Endothelial cell of umbilical vein (primary cell): ENCODE measurements at regions not wholly inside any gene's neighbourhood (a gene's known extent, or its start where the extent isn't known, plus 50 kb on each side); places are given as distances from the start of the nearest gene placed in this dataset.

Source experiments
- BruUV-seq: library from RNA; stranded (reverse); fragments of 400-500 nt; replicated peaks from 2 replicates; lab custom pipeline; 2021; lab: Mats Ljungman, UMichigan
- CTCF ChIA-PET: fragments of 300-600, 350-600 bp; sonication (Branson Sonifier 250); formaldehyde crosslinking; loops from one replicate; lab custom pipeline; 2021; ENCODE audit warnings: antibody characterized with exemption, inconsistent platforms; lab: Charles Lee
- POLR2A ChIA-PET: fragments of 300-600, 350-600 bp; sonication (Branson Sonifier 250); formaldehyde crosslinking; loops from one replicate; lab custom pipeline; 2021; ENCODE audit warnings: antibody characterized with exemption, inconsistent platforms; lab: Charles Lee
- DNase-seq: peaks from one replicate; pipeline ENCODE4 v3.0.0-alpha.2; 2011; ENCODE audit warnings: low read depth, low spot score
- FAIRE-seq: peaks from 2 replicates; lab custom pipeline; 2011; peaks lifted over from hg19 to GRCh38; lab: Jason Lieb, UNC
- H2AFZ ChIP-seq: 2 replicates; pipeline ENCODE4 v1.6.0; 2012; ENCODE audit warnings: low read depth, low read length, control low read depth, inconsistent platforms
- H3K27ac ChIP-seq: 2 replicates; pipeline ENCODE4 v1.5.1; 2011; ENCODE audit warnings: low read depth, mild to moderate bottlenecking, control low read depth, low read length, moderate library complexity; ENCODE audit not compliant: insufficient read depth
- H3K27me3 ChIP-seq, 2 experiments: 2 replicates each; pipeline versions ENCODE4 v1.6.0 to v1.6.1; 2011; ENCODE audit warnings: low read length in 2 of 2, mixed read lengths in 1 of 2; ENCODE audit not compliant: control insufficient read depth in 2 of 2, insufficient read depth in 2 of 2
- H3K36me3 ChIP-seq, 2 experiments: 2 replicates in 1 of 2; 3 replicates in 1 of 2; pipeline ENCODE4 v1.5.1; 2011; ENCODE audit warnings: low read length in 2 of 2, mild to moderate bottlenecking in 1 of 2, moderate library complexity in 1 of 2; ENCODE audit not compliant: control insufficient read depth in 2 of 2, insufficient read depth in 2 of 2; ENCODE audit errors: extremely low read depth in 1 of 2
- H3K4me1 ChIP-seq: 3 replicates; pipeline ENCODE4 v1.5.1; 2011; ENCODE audit warnings: mild to moderate bottlenecking, low read length; ENCODE audit not compliant: control insufficient read depth, insufficient read depth; ENCODE audit errors: extremely low read depth
- H3K4me2 ChIP-seq: 2 replicates; pipeline ENCODE4 v1.6.1; 2011; ENCODE audit warnings: low read length, control low read depth, mixed read lengths; ENCODE audit not compliant: insufficient read depth
- H3K4me3 ChIP-seq, 3 experiments: fragments of 200-600 bp in 1 of 3; sonication (generic), shearing (Covaris generic) in 1 of 3; replicated peaks in 1 of 3; 2 replicates each; pipeline ENCODE4 v1.5.1; 2011 to 2016; ENCODE audit warnings: control low read depth in 3 of 3, low read length in 3 of 3, mild to moderate bottlenecking in 2 of 3, inconsistent platforms in 1 of 3, low read depth in 1 of 3, moderate library complexity in 1 of 3; ENCODE audit not compliant: insufficient read depth in 1 of 3
- H3K79me2 ChIP-seq: 2 replicates; pipeline ENCODE4 v1.6.0; 2012; ENCODE audit warnings: low read length, inconsistent platforms; ENCODE audit not compliant: control insufficient read depth, insufficient read depth
- H3K9ac ChIP-seq: replicated peaks from 2 replicates; pipeline ENCODE3; 2011; ENCODE audit warnings: low read length, control low read depth; ENCODE audit not compliant: insufficient read depth; ENCODE audit errors: extremely low read depth
- H3K9me1 ChIP-seq: replicated peaks from 3 replicates; pipeline ENCODE4 v1.6.0; 2011; ENCODE audit warnings: mild to moderate bottlenecking, low read length; ENCODE audit not compliant: control insufficient read depth, insufficient read depth; ENCODE audit errors: extremely low read depth
- H3K9me3 ChIP-seq: replicated peaks from 2 replicates; pipeline ENCODE4 v1.5.1; 2012; ENCODE audit warnings: low read length, inconsistent platforms; ENCODE audit not compliant: control insufficient read depth, insufficient read depth
- H4K20me1 ChIP-seq: replicated peaks from 2 replicates; pipeline ENCODE3; 2011; ENCODE audit warnings: mild to moderate bottlenecking, low read length; ENCODE audit not compliant: control insufficient read depth, insufficient read depth; ENCODE audit errors: extremely low read depth
- CTCF ChIP-seq, 2 donors: IDR thresholded peaks; 1 replicate in 1 of 2; 2 replicates in 1 of 2; pipeline ENCODE4 v1.5.1; 2011; ENCODE audit warnings: low read length in 2 of 2, mild to moderate bottlenecking in 2 of 2, moderate library complexity in 2 of 2, control low read depth in 1 of 2, inconsistent platforms in 1 of 2, low read depth in 1 of 2; ENCODE audit not compliant: insufficient read depth in 1 of 2; ENCODE audit errors: extremely low read depth in 1 of 2
- EZH2 ChIP-seq: IDR thresholded peaks from 2 replicates; pipeline ENCODE4 v1.6.1; 2012; ENCODE audit warnings: borderline replicate concordance, low read depth, mild to moderate bottlenecking, moderate library complexity, low read length, inconsistent platforms; ENCODE audit not compliant: severe bottlenecking
- FOS ChIP-seq: IDR thresholded peaks from 2 replicates; pipeline ENCODE4 v1.6.1; 2011; ENCODE audit warnings: mild to moderate bottlenecking, low read length, moderate library complexity, borderline replicate concordance; ENCODE audit not compliant: insufficient read depth
- GATA2 ChIP-seq: IDR thresholded peaks from 2 replicates; pipeline ENCODE4 v1.7.0; 2011; ENCODE audit warnings: low read depth, mild to moderate bottlenecking, moderate library complexity, mixed read lengths, low read length; ENCODE audit not compliant: insufficient read length, insufficient read depth
- JUN ChIP-seq: IDR thresholded peaks from 2 replicates; pipeline ENCODE4 v1.6.1; 2011; ENCODE audit warnings: borderline replicate concordance, low read depth; ENCODE audit not compliant: insufficient read length, insufficient read depth
- MYC ChIP-seq: IDR thresholded peaks from one replicate; pipeline ENCODE4 v1.6.1; 2011; ENCODE audit warnings: mild to moderate bottlenecking, low read depth, low read length
- POLR2A ChIP-seq: IDR thresholded peaks from 2 replicates; pipeline ENCODE4 v1.6.1; 2012; ENCODE audit warnings: low read depth, mild to moderate bottlenecking, control low read depth, low read length
- POLR2AphosphoS5 ChIP-seq: IDR thresholded peaks from 2 replicates; pipeline ENCODE4 v1.6.1; 2012; ENCODE audit warnings: low read depth, mild to moderate bottlenecking, control low read depth, low read length, moderate library complexity; ENCODE audit not compliant: insufficient read depth
- dilution Hi-C: fragments of 300-500 bp; cut with MboI; formaldehyde crosslinking; loops from one replicate; pipeline ENCODE4 v1.15.0; 2019; ENCODE audit warnings: low sequenced_read_pairs; ENCODE audit not compliant: extremely low pct_ligation_motif_present
- intact Hi-C: fragments of 100-400 bp; cut with micrococcal nuclease; formaldehyde crosslinking; loops from one replicate; pipeline ENCODE4 v1.10.0; 2022
- TF ChIP-seq, protein P1 (sequence below): IDR thresholded peaks from 2 replicates; pipeline ENCODE4 v1.6.1; 2011; ENCODE audit not compliant: insufficient read depth, insufficient read length

- dilution Hi-C loops = no loop called here
- intact Hi-C loops = no loop called here
- Histone ChIP-seq H3K9ac (no peak overlapping the region), H3K4me3 (no peak overlapping the region), H3K4me1 (no peaks in the 10 kb centered on the region), H3K27me3 (no peaks in the 10 kb centered on the region), H4K20me1 (no peaks in the 10 kb centered on the region), H3K27ac (no peak overlapping the region), H3K4me2 (no peak overlapping the region), H3K9me3 (no peaks in the 10 kb centered on the region), H3K79me2 (no peaks in the 10 kb centered on the region), H2AFZ (no peak overlapping the region), H3K9me1 (no peaks in the 10 kb centered on the region), H3K36me3 (no peaks in the 10 kb centered on the region)
- CTCF ChIA-PET = no interaction called here
- BruUV-seq = no TSS peak
- TF ChIP-seq FOS (no peak), CTCF (IDR thresholded peaks at IDR 0.05; ENCODE audit: extremely low read depth in 1 of 2, insufficient read depth in 1 of 2, low read depth in 1 of 2, low read length in 2 of 2) (no peak), POLR2A (no peak), EZH2 (no peak), GATA2 (no peak), POLR2AphosphoS5 (no peak), JUN (no peak), MYC (no peak)
- TF ChIP-seq, protein P1, sequence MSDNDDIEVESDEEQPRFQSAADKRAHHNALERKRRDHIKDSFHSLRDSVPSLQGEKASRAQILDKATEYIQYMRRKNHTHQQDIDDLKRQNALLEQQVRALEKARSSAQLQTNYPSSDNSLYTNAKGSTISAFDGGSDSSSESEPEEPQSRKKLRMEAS = no peak
- no peak for FAIRE-seq
- DNase-seq = no peak
- POLR2A ChIA-PET = no interaction called here
Observed at GRCh38 chr7:19307554-19307953, 162.3 kb upstream of the FERD3L start.
